ENCODE measurements at regions not wholly inside any gene's neighbourhood (a gene's known extent, or its start where the extent isn't known, plus 50 kb on each side); places are given as distances from the start of the nearest gene placed in this dataset.

GRCh38 chr15:91521548-91521947, 332.0 kb upstream of the SLCO3A1 start:
- no peak overlapping the region for H3K27ac Mint-ChIP-seq
- peaks cover 31% of the 10 kb centered on the region for H3K9me3 Mint-ChIP-seq
- peaks cover 6% of the 10 kb centered on the region for H3K36me3 Mint-ChIP-seq (ENCODE audit: low read depth)
- no peak for TF ChIP-seq CTCF (IDR thresholded peaks at IDR 0.05)
- H3K27me3 Mint-ChIP-seq (ENCODE audit: low read depth, poor library complexity) = peaks cover 10% of the 10 kb centered on the region
- H3K4me3 Mint-ChIP-seq = no peak overlapping the region
- peaks cover 7% of the 10 kb centered on the region for H3K4me1 Mint-ChIP-seq
- no peak for DNase-seq

- Mint-ChIP-seq H3K4me3 (no peak overlapping the region), H3K27ac (no peak overlapping the region), H3K36me3 (ENCODE audit: low read depth) (peaks cover 10% of the 10 kb centered on the region), H3K9me3 (peaks cover 36% of the 10 kb centered on the region), H3K27me3 (ENCODE audit: low read depth, poor library complexity) (peaks cover 10% of the 10 kb centered on the region), H3K4me1 (peaks cover 11% of the 10 kb centered on the region)
- TF ChIP-seq CTCF (IDR thresholded peaks at IDR 0.05) = no peak
- no peak for DNase-seq
Measured at GRCh38 chr15:91521996-91522395, 331.5 kb upstream of the SLCO3A1 start.

- H3K9me3 Mint-ChIP-seq = peaks cover 36% of the 10 kb centered on the region
- peaks cover 3% of the 10 kb centered on the region for H3K27me3 Mint-ChIP-seq (ENCODE audit: low read depth, poor library complexity)
- no peak for DNase-seq
- H3K4me1 Mint-ChIP-seq = peaks cover 4% of the 10 kb centered on the region
- H3K27ac Mint-ChIP-seq = no peak overlapping the region
- TF ChIP-seq CTCF (IDR thresholded peaks at IDR 0.05) = no peak
- H3K36me3 Mint-ChIP-seq (ENCODE audit: low read depth) = peaks cover 13% of the 10 kb centered on the region
- H3K4me3 Mint-ChIP-seq = no peak overlapping the region
Measured at GRCh38 chr15:91522605-91523332, 330.7 kb upstream of the SLCO3A1 start.

- no peak for TF ChIP-seq CTCF (IDR thresholded peaks at IDR 0.05)
- Mint-ChIP-seq H3K36me3 (ENCODE audit: low read depth) (peaks cover 13% of the 10 kb centered on the region), H3K27me3 (ENCODE audit: low read depth, poor library complexity) (peaks cover 3% of the 10 kb centered on the region), H3K9me3 (peaks cover 36% of the 10 kb centered on the region), H3K4me1 (peaks cover 5% of the 10 kb centered on the region), H3K27ac (no peak overlapping the region), H3K4me3 (no peak overlapping the region)
- DNase-seq = no peak
Measured at GRCh38 chr15:91523596-91523995, 329.9 kb upstream of the SLCO3A1 start.

- Mint-ChIP-seq H3K27ac (no peak overlapping the region), H3K4me3 (no peak overlapping the region), H3K4me1 (peaks cover 14% of the 10 kb centered on the region), H3K27me3 (ENCODE audit: low read depth, poor library complexity) (peaks cover 3% of the 10 kb centered on the region), H3K9me3 (peaks cover 36% of the 10 kb centered on the region), H3K36me3 (ENCODE audit: low read depth) (peaks cover 13% of the 10 kb centered on the region)
- TF ChIP-seq CTCF (IDR thresholded peaks at IDR 0.05) = no peak
- DNase-seq = no peak
Measured at GRCh38 chr15:91524534-91524933, 329.0 kb upstream of the SLCO3A1 start.

GRCh38 chr15:91525751-91526150, 327.8 kb upstream of the SLCO3A1 start:
- peaks cover 3% of the 10 kb centered on the region for H3K27me3 Mint-ChIP-seq (ENCODE audit: low read depth, poor library complexity)
- TF ChIP-seq CTCF (IDR thresholded peaks at IDR 0.05) = no peak
- peaks cover 24% of the 10 kb centered on the region for H3K4me1 Mint-ChIP-seq
- H3K36me3 Mint-ChIP-seq (ENCODE audit: low read depth) = peaks cover 13% of the 10 kb centered on the region
- H3K4me3 Mint-ChIP-seq = no peak overlapping the region
- DNase-seq = no peak
- H3K27ac Mint-ChIP-seq = no peak overlapping the region
- H3K9me3 Mint-ChIP-seq = peaks cover 36% of the 10 kb centered on the region
